K562 (cell line): ENCODE measurements at regions not wholly inside any gene's neighbourhood (a gene's known extent, or its start where the extent isn't known, plus 50 kb on each side); places are given as distances from the start of the nearest gene placed in this dataset.
A peak's percentile ranks its signal among the peaks of the same experiment; 100 is the strongest.

Experiments
- ADNP ChIP-seq: fragments of 200-800 bp; sonication (Bioruptor generic); IDR thresholded peaks from 2 replicates; pipeline ENCODE4 v1.6.1; 2016; ENCODE audit warnings: missing genetic modification characterization, missing compliant biosample characterization
- CHD4 ChIP-seq: fragments of 200-600 bp; sonication (generic); IDR thresholded peaks from 3 replicates; pipeline ENCODE4 v1.6.1; 2012; ENCODE audit warnings: low read depth, mild to moderate bottlenecking, mixed read lengths, low read length, inconsistent platforms; ENCODE audit not compliant: insufficient read depth, insufficient replicate concordance, poor library complexity, severe bottlenecking
- ERF ChIP-seq: fragments of 450-650 bp; formaldehyde crosslinking; IDR thresholded peaks from 2 replicates; pipeline ENCODE4 v1.4.0; 2020; ENCODE audit warnings: mild to moderate bottlenecking, mixed read lengths
- FOXK2 ChIP-seq, 2 experiments: fragments of 450-650 bp; IDR thresholded peaks in 1 of 2; conservative IDR thresholded peaks in 1 of 2; 2 replicates each; pipeline ENCODE4 v1.6.1; 2016; ENCODE audit warnings: low read depth in 2 of 2, mild to moderate bottlenecking in 1 of 2
- FOXP1 ChIP-seq: sonication (generic); formaldehyde crosslinking; IDR thresholded peaks from 2 replicates; pipeline ENCODE4 v1.8.0; 2022; ENCODE audit warnings: mild to moderate bottlenecking, missing genetic modification reagents
- GATAD2B ChIP-seq: fragments of 450-650 bp; IDR thresholded peaks from 2 replicates; pipeline ENCODE4 v1.6.1; 2017; ENCODE audit warnings: mild to moderate bottlenecking, borderline replicate concordance
- HNRNPK ChIP-seq: fragments of 200-400 bp; formaldehyde crosslinking; IDR thresholded peaks from one replicate; pipeline ENCODE4 v1.6.1; 2018; ENCODE audit warnings: mild to moderate bottlenecking, low read depth, low read length; ENCODE audit not compliant: poor library complexity, severe bottlenecking
- JUNB ChIP-seq: fragments of 450-650 bp; formaldehyde crosslinking; conservative IDR thresholded peaks from 2 replicates; pipeline ENCODE4 v1.4.0; 2020; ENCODE audit warnings: mild to moderate bottlenecking
- KLF10 ChIP-seq: fragments of 250-450 bp; sonication (Bioruptor Pico); IDR thresholded peaks from 2 replicates; pipeline ENCODE4 v1.6.1; 2021; ENCODE audit warnings: matching md5 sums
- NFATC3 ChIP-seq: fragments of 450-650 bp; IDR thresholded peaks from 2 replicates; pipeline ENCODE4 v1.6.1; 2017; ENCODE audit warnings: mild to moderate bottlenecking
- SREBF1 ChIP-seq: fragments of 150-350 bp; IDR thresholded peaks from 2 replicates; pipeline ENCODE4 v1.6.1; 2014; ENCODE audit warnings: antibody characterized with exemption, low read depth, low read length, borderline replicate concordance
- SRSF7 ChIP-seq: fragments of 200-400 bp; formaldehyde crosslinking; optimal IDR thresholded peaks from 2 replicates; pipeline ENCODE3; 2017; ENCODE audit warnings: mild to moderate bottlenecking, low read depth, low read length
- TAF7 ChIP-seq: fragments of 450-650 bp; IDR thresholded peaks from 2 replicates; pipeline ENCODE4 v1.6.1; 2016; ENCODE audit warnings: missing genetic modification characterization, missing compliant biosample characterization
- THRAP3 ChIP-seq: fragments of 450-650 bp; IDR thresholded peaks from 2 replicates; pipeline ENCODE4 v1.6.1; 2016; ENCODE audit warnings: mild to moderate bottlenecking, inconsistent platforms, borderline replicate concordance
- WHSC1 ChIP-seq: IDR thresholded peaks from one replicate; pipeline ENCODE4 v1.6.1; 2012; ENCODE audit warnings: low read length, control low read depth, inconsistent platforms
- ZNF165 ChIP-seq: fragments of 250-450 bp; sonication (Bioruptor Pico); IDR thresholded peaks from 2 replicates; pipeline ENCODE4 v1.4.0; 2020; ENCODE audit warnings: borderline replicate concordance
- ZNF583 ChIP-seq: fragments of 250-450 bp; sonication (Bioruptor Pico); IDR thresholded peaks from 2 replicates; pipeline ENCODE4 v1.4.0; 2020
- TF ChIP-seq, protein P1 (sequence below): sonication (generic); formaldehyde crosslinking; IDR thresholded peaks from 2 replicates; pipeline ENCODE4 v1.8.0; 2022; ENCODE audit warnings: mild to moderate bottlenecking, missing genetic modification reagents
- TF ChIP-seq, protein P2 (sequence below): fragments of 450-650 bp; IDR thresholded peaks from 2 replicates; pipeline ENCODE4 v1.6.1; 2016
- TF ChIP-seq, protein P3 (sequence below): sonication (generic); IDR thresholded peaks from 2 replicates; pipeline ENCODE4 v1.6.1; 2016
- TF ChIP-seq, protein P4 (sequence below): fragments of 250-450 bp; sonication (Bioruptor Pico); IDR thresholded peaks from 2 replicates; pipeline ENCODE4 v1.5.0; 2020; ENCODE audit warnings: mild to moderate bottlenecking

DNA sequence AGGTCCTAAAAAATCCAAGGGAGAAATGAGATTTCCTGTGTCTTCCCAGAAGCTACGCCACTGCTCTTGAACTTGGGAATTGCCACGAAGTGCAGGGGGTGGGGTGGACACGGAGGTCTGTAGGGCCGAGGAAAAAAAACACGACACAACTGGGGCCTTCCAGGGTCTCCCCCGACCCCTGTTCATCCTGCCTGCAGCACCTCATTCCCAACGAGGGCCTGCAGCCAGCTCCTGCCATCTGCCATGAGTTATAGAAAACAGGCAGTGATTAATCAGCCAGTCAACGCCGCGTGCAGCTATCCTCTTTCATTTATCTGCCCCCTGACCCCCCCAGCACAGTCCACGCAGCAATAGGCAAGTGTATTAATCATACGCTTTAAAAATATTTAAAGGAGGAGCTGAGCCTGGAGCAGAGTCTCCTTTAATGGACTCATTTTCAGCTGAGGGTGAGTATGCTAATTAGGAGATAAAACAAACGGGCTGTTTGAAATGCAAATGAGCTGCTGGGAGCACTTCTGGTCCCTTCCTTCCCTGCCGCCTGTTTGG is 209.9 kb downstream of the TFCP2L1 start (continued):
- TF ChIP-seq, protein P1, sequence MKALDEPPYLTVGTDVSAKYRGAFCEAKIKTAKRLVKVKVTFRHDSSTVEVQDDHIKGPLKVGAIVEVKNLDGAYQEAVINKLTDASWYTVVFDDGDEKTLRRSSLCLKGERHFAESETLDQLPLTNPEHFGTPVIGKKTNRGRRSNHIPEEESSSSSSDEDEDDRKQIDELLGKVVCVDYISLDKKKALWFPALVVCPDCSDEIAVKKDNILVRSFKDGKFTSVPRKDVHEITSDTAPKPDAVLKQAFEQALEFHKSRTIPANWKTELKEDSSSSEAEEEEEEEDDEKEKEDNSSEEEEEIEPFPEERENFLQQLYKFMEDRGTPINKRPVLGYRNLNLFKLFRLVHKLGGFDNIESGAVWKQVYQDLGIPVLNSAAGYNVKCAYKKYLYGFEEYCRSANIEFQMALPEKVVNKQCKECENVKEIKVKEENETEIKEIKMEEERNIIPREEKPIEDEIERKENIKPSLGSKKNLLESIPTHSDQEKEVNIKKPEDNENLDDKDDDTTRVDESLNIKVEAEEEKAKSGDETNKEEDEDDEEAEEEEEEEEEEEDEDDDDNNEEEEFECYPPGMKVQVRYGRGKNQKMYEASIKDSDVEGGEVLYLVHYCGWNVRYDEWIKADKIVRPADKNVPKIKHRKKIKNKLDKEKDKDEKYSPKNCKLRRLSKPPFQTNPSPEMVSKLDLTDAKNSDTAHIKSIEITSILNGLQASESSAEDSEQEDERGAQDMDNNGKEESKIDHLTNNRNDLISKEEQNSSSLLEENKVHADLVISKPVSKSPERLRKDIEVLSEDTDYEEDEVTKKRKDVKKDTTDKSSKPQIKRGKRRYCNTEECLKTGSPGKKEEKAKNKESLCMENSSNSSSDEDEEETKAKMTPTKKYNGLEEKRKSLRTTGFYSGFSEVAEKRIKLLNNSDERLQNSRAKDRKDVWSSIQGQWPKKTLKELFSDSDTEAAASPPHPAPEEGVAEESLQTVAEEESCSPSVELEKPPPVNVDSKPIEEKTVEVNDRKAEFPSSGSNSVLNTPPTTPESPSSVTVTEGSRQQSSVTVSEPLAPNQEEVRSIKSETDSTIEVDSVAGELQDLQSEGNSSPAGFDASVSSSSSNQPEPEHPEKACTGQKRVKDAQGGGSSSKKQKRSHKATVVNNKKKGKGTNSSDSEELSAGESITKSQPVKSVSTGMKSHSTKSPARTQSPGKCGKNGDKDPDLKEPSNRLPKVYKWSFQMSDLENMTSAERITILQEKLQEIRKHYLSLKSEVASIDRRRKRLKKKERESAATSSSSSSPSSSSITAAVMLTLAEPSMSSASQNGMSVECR (CRISPR knock-in tag): no peak
- peak; percentile 99 for TF ChIP-seq ERF (CRISPR knock-in tag)
- no peak for TF ChIP-seq GATAD2B
- TF ChIP-seq SREBF1: no peak
- TF ChIP-seq FOXK2 (conservative IDR thresholded peaks at IDR 0.05 in 1 of 2, IDR thresholded peaks at IDR 0.05 in 1 of 2; ENCODE audit: low read depth in 2 of 2): no peak
- TF ChIP-seq NFATC3: no peak
- TF ChIP-seq FOXP1 (CRISPR knock-in tag): 0 out of 2 replicates have a peak, but pooled peaks have one; percentile 49
- 0 out of 2 replicates have a peak, but pooled peaks have one; percentile 60 for TF ChIP-seq THRAP3
- TF ChIP-seq HNRNPK: no peak
- TF ChIP-seq TAF7: no peak
- TF ChIP-seq JUNB (CRISPR knock-in tag): no peak
- TF ChIP-seq WHSC1: no peak
- TF ChIP-seq, protein P2, sequence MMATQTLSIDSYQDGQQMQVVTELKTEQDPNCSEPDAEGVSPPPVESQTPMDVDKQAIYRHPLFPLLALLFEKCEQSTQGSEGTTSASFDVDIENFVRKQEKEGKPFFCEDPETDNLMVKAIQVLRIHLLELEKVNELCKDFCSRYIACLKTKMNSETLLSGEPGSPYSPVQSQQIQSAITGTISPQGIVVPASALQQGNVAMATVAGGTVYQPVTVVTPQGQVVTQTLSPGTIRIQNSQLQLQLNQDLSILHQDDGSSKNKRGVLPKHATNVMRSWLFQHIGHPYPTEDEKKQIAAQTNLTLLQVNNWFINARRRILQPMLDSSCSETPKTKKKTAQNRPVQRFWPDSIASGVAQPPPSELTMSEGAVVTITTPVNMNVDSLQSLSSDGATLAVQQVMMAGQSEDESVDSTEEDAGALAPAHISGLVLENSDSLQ: peak; percentile 81
- TF ChIP-seq, protein P3, sequence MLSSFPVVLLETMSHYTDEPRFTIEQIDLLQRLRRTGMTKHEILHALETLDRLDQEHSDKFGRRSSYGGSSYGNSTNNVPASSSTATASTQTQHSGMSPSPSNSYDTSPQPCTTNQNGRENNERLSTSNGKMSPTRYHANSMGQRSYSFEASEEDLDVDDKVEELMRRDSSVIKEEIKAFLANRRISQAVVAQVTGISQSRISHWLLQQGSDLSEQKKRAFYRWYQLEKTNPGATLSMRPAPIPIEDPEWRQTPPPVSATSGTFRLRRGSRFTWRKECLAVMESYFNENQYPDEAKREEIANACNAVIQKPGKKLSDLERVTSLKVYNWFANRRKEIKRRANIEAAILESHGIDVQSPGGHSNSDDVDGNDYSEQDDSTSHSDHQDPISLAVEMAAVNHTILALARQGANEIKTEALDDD: no peak; the same call in 1 of the 2 replicates
- TF ChIP-seq ZNF165 (CRISPR knock-in tag): no peak
- TF ChIP-seq CHD4: no peak
- 0 out of 2 replicates have a peak, but pooled peaks have one; percentile 60 for TF ChIP-seq ZNF583 (CRISPR knock-in tag)
- TF ChIP-seq SRSF7: no peak
- no peak for TF ChIP-seq ADNP (tag)
- peak; percentile 98; the same call in 1 of the 2 replicates for TF ChIP-seq KLF10
- TF ChIP-seq, protein P4, sequence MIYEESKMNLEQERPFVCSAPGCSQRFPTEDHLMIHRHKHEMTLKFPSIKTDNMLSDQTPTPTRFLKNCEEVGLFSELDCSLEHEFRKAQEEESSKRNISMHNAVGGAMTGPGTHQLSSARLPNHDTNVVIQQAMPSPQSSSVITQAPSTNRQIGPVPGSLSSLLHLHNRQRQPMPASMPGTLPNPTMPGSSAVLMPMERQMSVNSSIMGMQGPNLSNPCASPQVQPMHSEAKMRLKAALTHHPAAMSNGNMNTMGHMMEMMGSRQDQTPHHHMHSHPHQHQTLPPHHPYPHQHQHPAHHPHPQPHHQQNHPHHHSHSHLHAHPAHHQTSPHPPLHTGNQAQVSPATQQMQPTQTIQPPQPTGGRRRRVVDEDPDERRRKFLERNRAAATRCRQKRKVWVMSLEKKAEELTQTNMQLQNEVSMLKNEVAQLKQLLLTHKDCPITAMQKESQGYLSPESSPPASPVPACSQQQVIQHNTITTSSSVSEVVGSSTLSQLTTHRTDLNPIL: no peak
